ENCODE measurements at regions not wholly inside any gene's neighbourhood (a gene's known extent, or its start where the extent isn't known, plus 50 kb on each side); places are given as distances from the start of the nearest gene placed in this dataset.

DNA sequence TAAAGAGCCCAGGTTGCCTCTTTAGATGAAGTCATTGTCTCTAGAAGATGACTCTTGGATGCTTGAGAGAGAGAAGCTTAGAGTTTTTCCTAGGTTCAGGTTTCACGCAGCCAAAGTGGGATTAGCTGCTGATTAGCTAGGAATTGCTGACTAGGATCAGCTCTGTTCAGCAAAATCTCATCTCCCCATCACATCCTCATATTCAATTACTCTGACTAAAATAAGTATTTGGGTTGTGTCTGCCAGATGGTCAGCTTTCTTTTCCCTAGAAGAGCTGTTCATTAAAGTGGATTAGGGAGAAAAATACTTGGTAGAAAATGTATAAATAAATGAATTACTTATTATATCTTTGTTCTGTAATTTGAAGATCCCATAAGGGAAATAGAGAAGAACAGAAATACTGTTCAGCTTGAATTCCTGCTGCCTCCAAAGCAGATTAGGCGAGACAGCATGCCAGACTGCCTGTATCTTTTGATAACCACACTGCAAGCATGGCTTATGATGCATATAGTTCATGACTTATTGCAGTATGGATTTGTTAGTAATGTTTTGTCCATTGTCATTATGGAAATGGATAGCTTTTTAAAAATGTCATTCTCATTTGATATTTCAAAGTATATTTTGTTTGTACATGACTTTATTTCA lies 184.8 kb upstream of the CD180 start:
- DNase-seq = no peak

DNA sequence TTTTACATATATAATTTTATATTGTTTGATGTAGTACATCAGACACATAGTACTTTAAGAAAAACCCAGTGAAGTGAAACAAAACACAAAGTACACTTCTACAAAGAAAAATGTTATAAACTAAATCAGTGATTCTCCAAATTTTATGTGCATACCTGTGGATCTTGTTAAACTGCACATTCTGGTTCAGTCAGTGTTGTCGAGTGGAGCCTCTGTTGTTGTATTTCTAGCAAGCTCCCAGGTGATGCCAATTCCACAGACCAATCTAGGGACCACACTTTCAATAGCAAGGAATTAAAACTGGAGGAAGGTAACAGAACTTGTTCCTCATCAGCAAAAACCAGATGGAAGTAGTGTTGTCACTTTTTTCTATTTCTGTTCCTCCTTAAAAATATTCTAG lies 183.8 kb upstream of the CD180 start:
- no peak for DNase-seq

DNA sequence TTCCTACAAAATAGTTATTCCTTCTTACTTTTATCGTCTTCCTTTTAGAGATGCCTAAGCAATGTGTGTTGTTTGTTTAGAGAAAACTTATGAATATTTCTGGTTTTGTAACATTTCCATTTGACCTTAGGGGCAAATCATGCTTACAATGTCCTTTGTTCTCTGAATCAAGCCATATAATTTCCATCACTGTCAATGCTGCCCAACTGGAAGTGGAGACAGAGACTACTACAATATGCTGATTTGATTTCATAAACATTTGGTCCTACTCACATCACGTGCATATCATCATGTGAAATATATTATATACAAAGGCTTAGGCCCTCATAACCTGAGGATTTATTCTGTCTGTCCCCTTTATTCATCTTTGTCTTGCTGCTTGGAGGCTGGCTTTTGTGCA lies 183.2 kb upstream of the CD180 start:
- DNase-seq = no peak

DNA sequence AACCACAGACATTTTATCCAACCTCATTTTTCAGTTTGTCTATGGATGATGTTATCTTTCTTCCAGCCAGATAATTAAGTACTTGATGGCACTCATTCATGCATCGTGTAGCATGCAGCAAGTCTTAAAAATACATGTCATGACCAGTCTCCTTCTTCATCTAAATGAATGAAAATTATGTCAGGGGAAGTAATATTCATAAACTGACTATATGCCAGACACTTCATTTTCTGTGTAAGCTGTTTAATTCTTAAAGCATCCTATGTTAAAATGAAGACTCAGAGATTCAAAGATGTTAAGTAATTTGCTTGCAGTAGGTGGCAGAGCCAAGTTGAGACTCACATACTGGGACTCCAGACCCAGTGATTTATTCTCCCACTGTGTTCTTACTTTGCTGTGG lies 181.7 kb upstream of the CD180 start:
- no peak for DNase-seq

DNA sequence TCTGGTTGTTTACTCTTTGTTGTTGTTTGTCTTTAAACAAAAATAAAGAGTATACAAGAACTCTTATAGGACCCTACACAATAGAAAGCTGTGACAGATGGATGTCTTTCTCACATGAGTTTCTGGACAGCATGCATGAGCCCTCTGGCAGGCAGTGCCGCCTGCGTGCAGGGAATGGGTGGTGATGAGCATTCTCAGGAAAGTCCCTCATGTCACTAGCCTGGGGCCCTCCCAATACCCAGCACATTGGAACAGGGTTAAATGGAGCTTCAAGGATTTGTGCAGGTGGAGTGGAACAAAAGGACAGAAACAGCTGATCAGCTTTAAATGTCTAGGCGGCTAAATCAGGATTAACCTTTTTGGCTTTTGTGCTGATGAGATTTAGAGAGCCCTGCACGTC lies 181.0 kb upstream of the CD180 start:
- DNase-seq = no peak

DNA sequence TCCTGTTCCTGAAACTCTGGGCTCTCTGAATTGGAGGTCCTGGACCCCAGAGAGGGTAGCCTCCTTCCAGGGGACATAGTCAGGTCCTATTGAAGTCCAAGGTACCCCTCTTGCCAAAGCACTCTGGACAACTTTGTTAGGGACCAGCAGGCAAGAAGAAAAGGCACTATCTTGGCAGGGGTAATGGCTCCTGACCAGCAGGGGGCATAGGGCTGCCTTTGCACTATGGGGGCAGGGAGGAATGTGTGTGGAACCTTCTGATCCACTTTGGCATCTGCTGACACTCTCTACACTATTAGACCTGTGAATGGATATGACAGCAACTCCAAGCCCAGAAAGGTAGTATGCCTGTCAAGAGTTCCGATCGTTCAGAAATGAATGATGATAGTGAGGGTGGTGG lies 179.0 kb upstream of the CD180 start:
- DNase-seq = no peak

DNA sequence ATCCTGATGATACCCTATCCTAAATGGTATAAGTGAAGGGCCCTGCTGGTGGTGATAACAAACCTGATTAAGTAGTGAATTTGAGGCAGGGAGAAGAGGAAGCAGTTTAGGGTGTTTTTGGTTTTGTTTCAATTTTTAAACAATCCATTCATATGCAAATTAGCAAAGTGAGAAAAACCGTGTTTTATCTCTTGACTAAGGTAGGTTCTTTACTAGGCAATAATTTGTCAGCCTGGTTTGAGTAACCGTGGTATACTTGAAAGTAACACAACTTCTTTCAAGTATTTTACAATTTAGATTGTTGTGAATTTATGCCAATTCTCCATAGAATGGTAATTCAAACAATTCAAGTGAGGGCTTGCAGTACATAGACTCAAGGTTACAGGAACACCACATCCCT lies 177.8 kb upstream of the CD180 start:
- DNase-seq = no peak

DNA sequence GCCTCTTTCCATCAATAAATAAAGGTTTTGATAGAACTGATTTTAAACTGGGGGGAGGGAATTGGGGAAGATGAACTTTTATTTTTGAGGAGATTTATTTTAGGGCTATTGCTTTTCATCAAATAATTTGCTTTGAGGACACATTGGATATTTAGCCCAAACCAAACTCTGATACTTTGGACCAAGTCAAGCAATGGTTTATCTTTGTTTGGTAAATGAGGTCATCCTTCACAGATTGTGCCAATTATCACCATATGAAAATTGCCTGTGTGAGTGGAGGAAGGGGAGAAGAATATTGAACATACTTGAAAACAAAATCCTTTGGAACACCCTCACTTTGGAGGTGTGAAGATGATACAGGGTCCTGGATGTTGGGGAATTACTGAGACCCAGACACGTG lies 176.9 kb upstream of the CD180 start:
- DNase-seq = no peak

DNA sequence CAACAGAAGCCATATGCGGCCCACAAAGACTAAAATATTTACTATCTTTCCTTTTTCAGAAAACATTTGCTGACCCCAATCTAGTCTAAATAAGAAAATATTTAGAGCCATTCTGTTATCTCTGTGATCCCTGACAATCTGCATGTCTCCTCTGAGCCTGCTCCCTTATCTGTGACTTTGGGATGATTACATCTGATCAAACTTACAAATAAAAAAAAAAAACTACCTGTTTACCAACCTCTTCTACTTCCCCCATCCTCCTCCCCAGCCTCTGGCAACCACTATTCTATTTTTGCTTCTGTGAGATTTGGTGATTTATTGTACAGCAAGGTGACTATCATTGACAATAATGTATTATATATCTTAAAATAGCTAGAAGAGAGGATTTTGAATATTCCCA lies 176.3 kb upstream of the CD180 start:
- no peak for DNase-seq

DNA sequence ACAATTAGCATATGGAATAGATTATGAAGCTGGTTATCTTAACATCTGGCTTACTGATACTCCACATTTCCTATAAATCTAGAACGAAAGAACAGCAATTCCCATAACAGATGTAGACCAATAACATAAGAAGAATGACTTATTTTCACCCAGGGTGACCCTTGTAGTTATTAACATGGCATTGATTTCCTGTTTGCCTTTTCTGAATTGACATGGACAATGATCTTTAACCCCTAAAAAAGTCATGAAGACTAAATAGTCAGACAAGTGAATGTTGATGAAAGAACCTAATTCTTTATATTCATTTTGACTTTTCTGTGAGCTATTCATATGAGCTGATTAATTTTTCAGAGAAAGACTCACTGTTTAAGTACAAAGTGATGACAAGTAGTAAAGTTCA lies 175.3 kb upstream of the CD180 start:
- DNase-seq = no peak

DNA sequence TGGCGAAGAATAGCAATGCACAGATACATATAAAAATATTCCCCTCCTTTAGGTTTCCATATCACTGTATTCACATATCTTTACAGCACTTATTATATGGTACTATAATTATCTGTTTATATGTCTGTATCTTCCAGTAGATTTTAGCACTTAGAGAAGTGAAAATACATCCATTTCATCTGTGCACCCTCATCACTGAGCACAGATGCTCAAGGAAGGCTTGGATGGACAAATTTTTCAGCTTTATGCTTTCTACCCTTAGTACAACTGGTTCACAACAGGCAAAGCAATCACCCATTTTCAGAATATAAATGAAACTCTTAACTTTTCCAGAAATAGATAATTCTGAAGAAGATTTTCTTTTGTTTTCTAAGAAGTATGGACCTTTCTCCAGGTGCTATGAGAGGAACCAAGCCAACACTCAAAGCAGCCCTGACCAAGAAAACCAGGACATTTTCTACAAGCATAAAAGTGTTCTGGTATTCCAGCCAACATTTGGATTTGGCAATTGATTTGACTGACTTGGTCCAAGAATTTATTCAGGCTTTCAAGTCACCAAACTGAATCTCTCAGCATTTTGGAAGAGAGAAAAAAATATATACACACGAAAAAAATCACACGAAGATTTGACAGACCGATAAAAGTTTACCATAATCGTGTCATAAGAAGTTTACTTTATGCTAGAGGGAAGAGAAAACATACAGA lies 170.2 kb upstream of the CD180 start:
- no peak for DNase-seq

DNA sequence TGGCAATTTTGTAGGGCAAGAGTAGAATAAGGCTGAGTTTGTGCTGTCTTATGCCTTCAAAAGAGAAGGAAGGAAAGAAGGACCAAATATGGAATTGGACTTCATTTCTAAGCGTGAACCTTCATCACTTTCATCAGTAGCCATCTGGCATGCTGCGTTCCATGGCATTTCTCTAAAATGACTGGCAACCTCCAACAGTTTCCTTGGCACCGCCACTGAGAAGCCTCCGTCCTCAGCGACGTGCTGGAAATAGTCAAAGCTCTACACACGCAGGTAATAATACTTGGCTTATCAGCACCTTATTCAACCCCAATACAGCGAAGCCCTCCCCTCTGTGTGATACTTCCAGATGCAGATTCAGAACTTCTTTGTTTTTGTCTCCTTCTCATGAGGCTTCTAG lies 169.7 kb upstream of the CD180 start:
- DNase-seq = no peak

DNA sequence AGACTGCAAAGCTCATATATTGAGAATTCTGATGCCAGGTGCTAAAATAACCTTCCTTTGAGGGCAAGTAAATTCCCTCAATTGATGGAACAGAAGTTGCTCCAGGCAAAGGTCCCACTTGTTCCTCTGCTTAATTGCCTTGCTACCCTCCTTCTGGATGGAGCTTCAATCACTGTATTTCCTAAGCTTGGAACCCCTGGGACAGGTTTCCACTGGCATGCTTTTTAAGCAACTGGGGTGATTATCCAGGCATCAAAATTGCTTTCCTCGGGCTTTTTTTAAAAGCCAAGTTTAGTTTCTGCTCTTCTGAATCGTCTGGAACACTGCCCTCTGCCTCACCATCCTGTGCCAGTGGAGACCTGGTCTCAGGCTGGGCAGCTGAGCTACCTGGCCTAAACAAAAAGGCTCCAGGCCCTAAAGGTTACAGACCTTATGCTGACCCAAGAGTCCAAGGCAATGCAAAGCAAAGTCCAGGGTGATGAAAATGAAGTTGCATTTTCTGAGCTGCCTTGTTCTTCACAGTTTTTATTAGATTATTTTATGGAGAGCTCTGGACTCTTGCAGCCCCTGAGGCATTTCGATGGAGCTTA lies 167.9 kb upstream of the CD180 start:
- DNase-seq = no peak

DNA sequence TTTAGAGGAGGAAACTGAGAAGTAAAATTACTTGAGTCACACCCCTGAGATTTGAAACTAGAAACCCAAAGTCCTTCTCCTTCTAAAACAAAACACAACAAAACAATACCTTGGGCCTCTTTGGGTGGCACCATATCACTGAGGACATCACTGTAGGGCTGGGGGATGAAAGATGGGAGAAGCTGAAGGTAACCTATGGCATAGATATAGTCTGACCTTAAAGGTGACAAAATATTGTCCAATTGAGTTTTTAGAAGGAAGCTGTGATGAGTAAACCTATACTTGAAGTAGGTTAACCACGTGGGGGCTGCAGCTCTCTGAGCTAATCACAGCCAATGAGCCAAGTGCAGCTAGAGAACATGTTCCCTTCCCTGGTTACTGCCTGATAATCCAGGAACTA lies 167.4 kb upstream of the CD180 start:
- no peak for DNase-seq

DNA sequence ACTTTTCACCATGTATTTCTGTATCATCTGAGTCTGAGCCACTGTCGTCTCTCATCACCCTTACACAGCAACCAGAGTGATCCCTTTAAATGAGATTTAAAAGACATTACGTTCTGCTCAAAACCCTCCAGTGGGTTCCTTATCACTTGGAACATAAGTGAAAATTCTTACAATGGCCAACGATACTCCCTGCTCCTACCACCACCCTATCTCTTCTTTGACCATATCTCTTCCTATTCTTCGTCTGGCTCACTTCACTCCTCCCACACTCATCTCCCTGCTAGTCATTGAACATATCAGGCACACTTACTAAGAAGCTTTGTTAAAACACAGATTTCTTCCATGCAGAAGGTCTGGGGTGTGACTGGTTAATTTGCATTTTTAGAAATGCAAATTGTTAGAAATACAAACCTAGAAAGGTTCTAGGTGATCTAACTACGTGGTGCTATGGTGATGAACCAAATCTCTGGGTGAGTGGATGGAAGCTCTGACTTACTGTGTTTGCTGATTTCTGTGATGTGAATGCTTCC lies 166.6 kb upstream of the CD180 start:
- no peak for DNase-seq

DNA sequence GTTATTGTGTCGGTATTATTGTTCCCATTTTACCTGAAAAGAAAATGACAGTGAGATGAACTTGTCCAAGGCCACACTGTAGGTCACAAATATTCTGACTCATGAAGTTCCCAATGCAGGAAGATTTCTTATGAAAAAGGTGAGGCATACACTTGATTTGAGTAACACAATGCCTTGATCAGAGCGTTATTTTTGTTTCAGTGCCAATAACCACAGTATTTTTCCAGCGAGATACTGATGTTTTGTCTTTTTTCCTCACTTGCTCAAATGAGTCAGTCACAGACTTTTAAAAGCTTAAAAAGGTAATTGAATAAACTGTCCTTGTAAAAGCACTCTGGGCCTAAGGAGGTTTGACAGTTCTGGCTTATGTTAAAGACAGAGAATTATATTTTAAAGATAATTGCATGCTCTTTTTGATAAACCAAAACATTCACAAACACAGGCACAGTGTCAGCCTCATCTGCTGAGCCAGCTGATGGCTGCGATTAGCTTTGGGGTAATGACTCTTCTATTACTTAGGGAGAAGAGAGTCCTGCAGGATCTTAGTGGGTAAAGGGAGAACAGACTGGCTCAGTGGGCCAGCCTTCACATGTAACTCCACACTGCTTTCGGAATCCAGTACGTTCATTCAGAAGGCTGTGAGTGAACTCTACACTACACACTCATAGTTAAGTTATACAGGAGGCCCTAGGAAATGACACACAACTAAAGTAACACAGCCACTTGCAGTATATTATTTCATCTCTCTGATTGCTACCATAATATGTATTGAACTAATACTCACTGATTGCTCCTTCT lies 165.5 kb upstream of the CD180 start:
- DNase-seq = no peak

DNA sequence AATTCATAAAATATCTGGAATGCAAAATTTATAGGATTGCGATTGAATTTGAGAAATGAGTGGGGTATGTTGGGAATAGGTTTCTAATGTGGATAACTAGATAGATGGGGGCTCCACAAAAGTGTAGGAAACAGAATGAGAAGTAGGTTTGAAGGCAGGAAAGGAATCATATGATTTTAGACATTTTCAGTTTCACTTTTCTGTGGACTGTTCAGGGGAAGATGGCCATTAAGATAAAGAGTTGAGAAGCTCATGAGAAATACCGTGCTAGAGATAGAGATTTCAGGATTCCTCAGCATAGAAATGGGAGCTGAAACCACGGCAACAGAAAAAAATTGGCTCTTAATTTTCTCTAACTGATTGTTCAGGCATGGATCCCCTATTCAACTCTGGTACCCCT lies 163.4 kb upstream of the CD180 start:
- no peak for DNase-seq

DNA sequence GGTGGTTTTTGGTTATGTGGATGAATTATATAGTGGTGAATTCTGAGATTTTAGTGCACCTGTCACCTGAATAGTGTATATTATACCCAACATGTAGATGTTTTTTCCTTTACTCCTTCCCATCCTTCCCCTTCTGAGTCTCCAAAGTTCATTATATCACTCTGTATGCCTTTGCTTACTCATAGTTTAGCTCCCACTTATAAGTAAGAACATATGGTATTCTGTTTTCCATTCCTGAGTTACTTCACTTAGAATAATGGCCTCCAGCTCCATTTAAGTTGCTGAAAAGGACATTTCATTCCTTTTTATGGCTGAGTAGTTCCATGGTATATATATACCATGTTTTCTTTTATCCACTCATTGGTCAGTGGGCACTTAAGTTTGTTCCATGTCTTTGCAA lies 161.6 kb upstream of the CD180 start:
- no peak for DNase-seq

DNA sequence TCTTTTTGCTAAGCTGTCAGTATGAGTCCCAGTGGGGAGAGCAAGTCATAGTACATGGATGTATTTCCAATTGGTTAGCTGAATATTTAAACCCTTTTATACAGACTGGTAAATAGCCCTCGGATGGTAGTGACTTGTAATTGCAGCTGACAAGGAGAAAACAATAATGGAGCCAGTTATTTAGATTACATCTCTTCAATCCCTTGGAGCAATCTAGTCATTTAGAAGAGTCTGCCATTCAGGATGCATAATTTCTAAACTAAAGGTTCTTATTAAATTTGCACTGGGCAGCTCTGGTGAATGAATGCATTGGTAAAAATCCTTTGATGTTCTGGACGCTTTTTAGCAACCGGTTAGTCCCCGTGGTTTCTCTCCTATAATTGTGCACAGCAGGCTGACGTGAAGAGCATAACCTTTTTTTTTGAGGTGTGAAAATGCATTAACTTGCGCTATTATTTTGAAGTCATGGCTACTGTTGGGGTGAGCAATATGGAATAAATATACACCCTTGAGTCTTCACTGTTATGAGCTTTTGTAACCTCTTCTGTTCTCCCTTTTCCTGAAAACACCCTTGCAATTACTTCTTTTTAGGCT lies 158.6 kb upstream of the CD180 start:
- no peak for DNase-seq

DNA sequence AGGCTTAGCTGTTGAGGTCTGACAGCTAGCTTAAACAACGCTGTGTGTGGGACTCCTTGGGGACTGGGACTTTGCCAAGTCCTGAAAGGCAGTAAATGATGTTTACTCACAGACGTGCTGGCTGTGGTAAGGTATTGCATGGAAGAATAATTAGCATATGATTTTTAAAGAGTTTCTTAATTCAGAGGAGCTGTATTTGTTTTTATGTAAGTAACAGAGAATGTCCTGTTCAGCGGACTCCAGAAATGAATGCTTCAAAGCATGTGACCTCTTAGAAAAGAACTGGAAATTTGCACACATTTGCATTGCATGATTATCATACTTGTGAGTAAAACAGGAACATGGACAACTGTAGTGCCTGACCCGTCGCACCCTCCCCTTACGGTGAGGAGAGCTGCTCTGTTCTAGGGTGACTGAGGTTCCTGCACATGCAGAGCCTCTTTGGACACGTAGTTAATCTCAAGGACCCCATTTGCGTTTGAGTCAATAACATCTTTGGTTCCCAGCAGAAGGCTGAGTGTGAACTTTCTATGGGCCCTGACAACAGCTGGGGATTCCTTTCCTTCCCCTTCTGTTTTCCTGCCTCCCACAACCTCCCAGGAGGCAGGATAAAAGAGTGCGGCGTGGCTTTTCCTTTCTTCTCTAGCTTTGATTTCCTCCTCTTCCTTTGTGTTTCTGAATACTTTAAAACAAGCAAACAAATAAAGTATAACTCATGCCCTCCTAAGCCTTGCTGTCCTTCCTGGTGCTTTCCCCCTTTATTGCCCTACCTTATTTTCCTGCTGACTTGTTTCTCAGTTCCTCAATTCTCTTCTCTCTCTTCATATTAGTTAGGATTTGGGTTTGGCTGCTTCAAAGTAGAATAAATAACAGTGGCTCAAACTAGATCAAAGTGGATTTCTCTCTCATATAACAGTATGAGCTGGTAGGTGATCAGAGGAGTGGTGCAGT lies 157.2 kb upstream of the CD180 start:
- DNase-seq = no peak

DNA sequence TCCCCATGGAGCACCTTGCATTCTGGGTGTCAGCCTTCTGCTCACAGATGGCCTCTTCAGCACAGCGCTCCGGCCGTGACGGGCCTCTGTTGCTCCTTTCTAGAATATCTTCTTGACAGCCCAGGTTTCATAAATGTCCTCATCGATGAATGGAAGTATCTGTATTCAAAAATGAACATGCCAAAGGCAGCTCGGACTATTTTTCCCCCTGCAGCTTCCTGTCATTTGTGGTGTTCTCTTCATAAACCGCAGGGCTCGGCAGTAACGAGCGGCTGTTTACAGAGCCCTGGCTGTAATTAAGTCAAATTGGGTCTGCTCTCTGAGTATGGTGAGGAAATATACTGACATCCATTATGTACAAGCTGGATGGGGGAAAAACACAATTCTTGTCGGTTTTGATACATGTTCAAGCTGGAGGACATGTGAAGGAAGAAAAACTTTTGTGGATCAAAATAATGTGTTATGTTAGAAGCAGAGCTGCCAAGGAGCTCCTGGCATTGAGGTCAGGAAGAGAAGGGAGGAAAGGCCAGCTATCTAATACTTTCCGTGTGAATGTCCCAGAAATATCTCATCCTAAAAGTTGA lies 154.1 kb upstream of the CD180 start:
- DNase-seq = no peak

DNA sequence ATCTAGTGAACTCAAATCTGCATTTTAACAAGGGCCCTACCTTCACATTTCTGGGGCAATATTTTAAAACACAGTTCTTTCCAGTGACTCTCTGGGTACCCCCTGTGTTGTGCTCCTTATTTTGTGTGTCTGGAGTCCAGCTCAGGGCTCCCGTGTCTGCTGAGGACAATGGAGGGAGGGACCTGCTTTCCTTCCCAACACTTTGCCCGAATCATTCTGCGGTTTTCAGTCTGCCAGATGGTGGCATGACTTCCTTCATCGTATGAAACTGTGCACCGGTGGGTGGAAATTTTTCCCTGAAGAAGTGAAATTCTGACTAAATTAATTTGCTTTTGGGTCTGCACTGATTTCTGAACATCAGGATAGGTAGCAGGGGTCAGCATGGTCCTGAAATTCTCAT lies 153.6 kb upstream of the CD180 start:
- no peak for DNase-seq
